GM12878 (cell line): ENCODE measurements at regions not wholly inside any gene's neighbourhood (a gene's known extent, or its start where the extent isn't known, plus 50 kb on each side); places are given as distances from the start of the nearest gene placed in this dataset.

Experiments
- ATAC-seq: fragments of 200-7000 bp; cut with Tn5 transposase; 3 replicates; pipeline ENCODE4 v1.9.1; 2020; ENCODE audit warnings: mild to moderate bottlenecking, moderate library complexity
- BruUV-seq: library from RNA; stranded (reverse); fragments of 400-500 nt; replicated peaks from 2 replicates; lab custom pipeline; 2021; lab: Mats Ljungman, UMichigan
- CTCF ChIA-PET: fragments of 300-600 bp; sonication (Branson Sonifier 250); formaldehyde crosslinking; extraction: SDS; loops from one replicate; lab custom pipeline; 2021; ENCODE audit warnings: inconsistent platforms; lab: Yijun Ruan, JAX
- POLR2A ChIA-PET: fragments of 350-600 bp; formaldehyde crosslinking; extraction: SDS; loops from one replicate; lab custom pipeline; 2021; ENCODE audit warnings: inconsistent platforms; lab: Charles Lee
- RAD21 ChIA-PET: fragments of 300-600 bp; sonication (Branson Sonifier 250); formaldehyde crosslinking; loops from one replicate; lab custom pipeline; 2023; ENCODE audit warnings: antibody characterized with exemption; ENCODE audit not compliant: unreplicated experiment; lab: Charles Lee
- SMC1A ChIA-PET: fragments of 300-600 bp; sonication (Branson Sonifier 250); formaldehyde crosslinking; loops from one replicate; lab custom pipeline; 2023; ENCODE audit not compliant: unreplicated experiment, uncharacterized antibody; lab: Charles Lee
- DNase-seq: peaks from one replicate; pipeline ENCODE4 v3.0.0-alpha.2; 2011; ENCODE audit warnings: low read depth, low spot score
- FAIRE-seq: peaks from 3 replicates; lab custom pipeline; 2011; peaks lifted over from hg19 to GRCh38; lab: Jason Lieb, UNC
- H2AFZ ChIP-seq: 2 replicates; pipeline ENCODE4 v1.6.0; 2011; ENCODE audit warnings: low read depth, low read length, control low read depth; ENCODE audit not compliant: control insufficient read depth
- H3K27ac ChIP-seq: 2 replicates; pipeline ENCODE4 v1.5.1; 2011; ENCODE audit warnings: control low read depth; ENCODE audit not compliant: control insufficient read depth, insufficient read depth
- H3K27me3 ChIP-seq, 2 experiments: replicated peaks in 1 of 2; 2 replicates each; pipeline versions ENCODE4 v1.6.0 to v1.6.1; 2011; ENCODE audit warnings: low read length in 1 of 2; ENCODE audit not compliant: control insufficient read depth in 2 of 2, insufficient read depth in 2 of 2
- H3K36me3 ChIP-seq, 2 experiments: 2 replicates each; pipeline ENCODE4 v1.5.1; 2011; ENCODE audit warnings: low read length in 1 of 2; ENCODE audit not compliant: control insufficient read depth in 2 of 2, insufficient read depth in 2 of 2
- H3K4me1 ChIP-seq: 2 replicates; pipeline ENCODE4 v1.6.1; 2011; ENCODE audit warnings: mild to moderate bottlenecking, low read length, moderate library complexity, mixed read lengths; ENCODE audit not compliant: control insufficient read depth, insufficient read depth
- H3K4me2 ChIP-seq: 2 replicates; pipeline ENCODE4 v1.6.0; 2011; ENCODE audit warnings: control low read depth; ENCODE audit not compliant: control insufficient read depth, insufficient read depth
- H3K4me3 ChIP-seq: fragments of 200-600 bp; sonication (generic); 2 replicates; pipeline ENCODE4 v1.5.1; 2016
- H3K79me2 ChIP-seq: 2 replicates; pipeline ENCODE4 v1.6.0; 2011; ENCODE audit warnings: low read length; ENCODE audit not compliant: control insufficient read depth, insufficient read depth
- H3K9ac ChIP-seq: 2 replicates; pipeline ENCODE4 v1.8.0; 2011; ENCODE audit warnings: low read length, control low read depth, mixed read lengths; ENCODE audit not compliant: control insufficient read depth, insufficient read depth
- H3K9me3 ChIP-seq: replicated peaks from 3 replicates; pipeline ENCODE4 v1.5.1; 2011; ENCODE audit warnings: mild to moderate bottlenecking, low read length; ENCODE audit not compliant: control insufficient read depth, insufficient read depth
- H4K20me1 ChIP-seq: 2 replicates; pipeline ENCODE4 v1.6.0; 2011; ENCODE audit not compliant: control insufficient read depth, insufficient read depth
- CHD2 ChIP-seq: IDR thresholded peaks from 2 replicates; pipeline ENCODE4 v1.6.1; 2011; ENCODE audit warnings: low read depth, low read length, improper control_type of control experiment, borderline replicate concordance
- ESRRA ChIP-seq: IDR thresholded peaks from 2 replicates; pipeline ENCODE4 v1.6.1; 2012; ENCODE audit warnings: mild to moderate bottlenecking, low read length, improper control_type of control experiment
- IRF4 ChIP-seq: IDR thresholded peaks from 2 replicates; pipeline ENCODE4 v1.6.1; 2011; ENCODE audit warnings: low read depth, low read length
- NR2C1 ChIP-seq: fragments of 450-650 bp; IDR thresholded peaks from 2 replicates; pipeline ENCODE4 v1.6.1; 2017; ENCODE audit warnings: antibody characterized with exemption, mild to moderate bottlenecking, moderate library complexity
- RELA ChIP-seq: fragments of 450-650 bp; IDR thresholded peaks from 2 replicates; pipeline ENCODE4 v1.8.0; 2014; ENCODE audit warnings: borderline replicate concordance; ENCODE audit not compliant: partially characterized antibody
- SREBF2 ChIP-seq: IDR thresholded peaks from 2 replicates; pipeline ENCODE4 v1.6.1; 2012; ENCODE audit warnings: mild to moderate bottlenecking, low read length
- ZSCAN29 ChIP-seq: fragments of 450-650 bp; IDR thresholded peaks from 2 replicates; pipeline ENCODE4 v1.6.1; 2017; ENCODE audit warnings: mild to moderate bottlenecking, moderate library complexity
- WGBS: methylation state at CpG from one replicate; pipeline ENCODE4 v1.1.6; 2016; ENCODE audit warnings: low lambda C conversion rate; ENCODE audit not compliant: insufficient replicate concordance, insufficient coverage; ENCODE audit errors: missing lambda C conversion rate; 5-methylcytosine and 5-hydroxymethylcytosine counted together
- in situ Hi-C: fragments of 300-500 bp; cut with MboI; formaldehyde crosslinking; loops from 9 replicates; pipeline ENCODE4 v1.14.3; 2018; ENCODE audit warnings: mixed read lengths
- intact Hi-C: fragments of 100-400 bp; cut with micrococcal nuclease; formaldehyde crosslinking; loops from one replicate; pipeline ENCODE4 v1.14.2; 2022; ENCODE audit not compliant: unreplicated experiment
- TF ChIP-seq, protein P1 (sequence below): IDR thresholded peaks from 2 replicates; pipeline ENCODE4 v1.6.1; 2012; ENCODE audit warnings: low read depth, low read length, improper control_type of control experiment
- TF ChIP-seq, protein P2 (sequence below): fragments of 150-350 bp; IDR thresholded peaks from 2 replicates; pipeline ENCODE4 v1.6.1; 2014; ENCODE audit warnings: mild to moderate bottlenecking, low read depth, low read length
- TF ChIP-seq, protein P3 (sequence below): fragments of 450-650 bp; IDR thresholded peaks from 2 replicates; pipeline ENCODE4 v1.6.1; 2017; ENCODE audit warnings: low read depth, mild to moderate bottlenecking, moderate library complexity
- TF ChIP-seq, protein P4 (sequence below): fragments of 450-650 bp; IDR thresholded peaks from 2 replicates; pipeline ENCODE4 v1.6.1; 2017; ENCODE audit warnings: mild to moderate bottlenecking, low read depth, inconsistent platforms; ENCODE audit not compliant: poor library complexity, severe bottlenecking

DNA sequence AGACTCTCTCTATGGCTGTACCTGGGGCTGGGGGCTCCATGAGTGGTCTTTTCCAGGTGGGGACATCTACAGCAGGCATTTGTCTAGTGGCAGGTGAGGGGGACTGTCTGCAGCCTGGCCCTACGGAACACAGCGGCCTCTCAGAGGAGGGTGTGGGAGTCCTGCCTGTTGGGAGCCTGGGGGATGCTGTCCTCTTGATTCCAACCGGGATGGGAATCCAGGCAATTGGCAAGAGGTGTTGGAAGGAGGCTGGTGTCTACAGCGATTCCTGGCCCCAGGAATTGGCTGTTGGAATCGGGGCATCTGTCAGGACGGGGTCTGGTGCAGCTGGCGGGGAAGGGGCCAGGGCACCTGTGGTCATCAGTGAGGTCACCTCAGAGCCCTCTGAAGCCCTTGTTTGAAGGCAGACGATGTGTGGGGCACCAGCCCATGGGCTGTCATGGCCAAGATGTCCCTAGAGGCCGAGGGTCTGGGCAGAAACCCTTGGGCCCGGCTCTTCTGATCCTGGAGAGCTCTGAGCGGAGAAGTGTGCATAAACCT, 386.3 kb downstream of the TMEM121 start (continued):
- TF ChIP-seq, protein P1, sequence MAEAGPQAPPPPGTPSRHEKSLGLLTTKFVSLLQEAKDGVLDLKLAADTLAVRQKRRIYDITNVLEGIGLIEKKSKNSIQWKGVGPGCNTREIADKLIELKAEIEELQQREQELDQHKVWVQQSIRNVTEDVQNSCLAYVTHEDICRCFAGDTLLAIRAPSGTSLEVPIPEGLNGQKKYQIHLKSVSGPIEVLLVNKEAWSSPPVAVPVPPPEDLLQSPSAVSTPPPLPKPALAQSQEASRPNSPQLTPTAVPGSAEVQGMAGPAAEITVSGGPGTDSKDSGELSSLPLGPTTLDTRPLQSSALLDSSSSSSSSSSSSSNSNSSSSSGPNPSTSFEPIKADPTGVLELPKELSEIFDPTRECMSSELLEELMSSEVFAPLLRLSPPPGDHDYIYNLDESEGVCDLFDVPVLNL: no peak
- TF ChIP-seq RELA (no peak), NR2C1 (no peak)

DNA sequence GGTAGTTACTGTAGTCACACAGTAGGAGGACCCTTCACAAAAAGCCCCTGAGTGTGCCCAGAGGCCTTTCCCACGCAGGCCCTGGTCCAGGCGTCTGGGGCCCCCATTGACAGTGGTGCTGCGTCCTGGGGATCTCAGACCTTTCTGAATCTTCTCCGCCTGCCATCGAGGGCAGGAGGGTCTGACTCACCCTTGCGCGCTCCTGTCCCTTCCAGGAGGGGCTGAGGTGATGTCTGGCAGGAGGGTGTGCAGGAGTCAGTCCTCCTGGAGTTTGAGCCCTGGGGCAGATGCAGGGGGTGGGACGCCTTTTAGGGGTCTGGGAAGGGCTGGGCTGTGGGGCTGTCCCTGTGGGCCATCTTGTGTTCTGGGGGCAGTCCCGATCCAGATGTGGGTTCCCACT, 386.8 kb downstream of the TMEM121 start:
- ChIA-PET SMC1A (no interaction called here), CTCF (no interaction called here)
- TF ChIP-seq ZSCAN29 (no peak), CHD2 (no peak), IRF4 (no peak), ESRRA (no peak), SREBF2 (no peak)
- TF ChIP-seq, protein P2, sequence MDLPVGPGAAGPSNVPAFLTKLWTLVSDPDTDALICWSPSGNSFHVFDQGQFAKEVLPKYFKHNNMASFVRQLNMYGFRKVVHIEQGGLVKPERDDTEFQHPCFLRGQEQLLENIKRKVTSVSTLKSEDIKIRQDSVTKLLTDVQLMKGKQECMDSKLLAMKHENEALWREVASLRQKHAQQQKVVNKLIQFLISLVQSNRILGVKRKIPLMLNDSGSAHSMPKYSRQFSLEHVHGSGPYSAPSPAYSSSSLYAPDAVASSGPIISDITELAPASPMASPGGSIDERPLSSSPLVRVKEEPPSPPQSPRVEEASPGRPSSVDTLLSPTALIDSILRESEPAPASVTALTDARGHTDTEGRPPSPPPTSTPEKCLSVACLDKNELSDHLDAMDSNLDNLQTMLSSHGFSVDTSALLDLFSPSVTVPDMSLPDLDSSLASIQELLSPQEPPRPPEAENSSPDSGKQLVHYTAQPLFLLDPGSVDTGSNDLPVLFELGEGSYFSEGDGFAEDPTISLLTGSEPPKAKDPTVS: no peak
- TF ChIP-seq, protein P3, sequence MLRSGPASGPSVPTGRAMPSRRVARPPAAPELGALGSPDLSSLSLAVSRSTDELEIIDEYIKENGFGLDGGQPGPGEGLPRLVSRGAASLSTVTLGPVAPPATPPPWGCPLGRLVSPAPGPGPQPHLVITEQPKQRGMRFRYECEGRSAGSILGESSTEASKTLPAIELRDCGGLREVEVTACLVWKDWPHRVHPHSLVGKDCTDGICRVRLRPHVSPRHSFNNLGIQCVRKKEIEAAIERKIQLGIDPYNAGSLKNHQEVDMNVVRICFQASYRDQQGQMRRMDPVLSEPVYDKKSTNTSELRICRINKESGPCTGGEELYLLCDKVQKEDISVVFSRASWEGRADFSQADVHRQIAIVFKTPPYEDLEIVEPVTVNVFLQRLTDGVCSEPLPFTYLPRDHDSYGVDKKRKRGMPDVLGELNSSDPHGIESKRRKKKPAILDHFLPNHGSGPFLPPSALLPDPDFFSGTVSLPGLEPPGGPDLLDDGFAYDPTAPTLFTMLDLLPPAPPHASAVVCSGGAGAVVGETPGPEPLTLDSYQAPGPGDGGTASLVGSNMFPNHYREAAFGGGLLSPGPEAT: no peak
- TF ChIP-seq, protein P4, sequence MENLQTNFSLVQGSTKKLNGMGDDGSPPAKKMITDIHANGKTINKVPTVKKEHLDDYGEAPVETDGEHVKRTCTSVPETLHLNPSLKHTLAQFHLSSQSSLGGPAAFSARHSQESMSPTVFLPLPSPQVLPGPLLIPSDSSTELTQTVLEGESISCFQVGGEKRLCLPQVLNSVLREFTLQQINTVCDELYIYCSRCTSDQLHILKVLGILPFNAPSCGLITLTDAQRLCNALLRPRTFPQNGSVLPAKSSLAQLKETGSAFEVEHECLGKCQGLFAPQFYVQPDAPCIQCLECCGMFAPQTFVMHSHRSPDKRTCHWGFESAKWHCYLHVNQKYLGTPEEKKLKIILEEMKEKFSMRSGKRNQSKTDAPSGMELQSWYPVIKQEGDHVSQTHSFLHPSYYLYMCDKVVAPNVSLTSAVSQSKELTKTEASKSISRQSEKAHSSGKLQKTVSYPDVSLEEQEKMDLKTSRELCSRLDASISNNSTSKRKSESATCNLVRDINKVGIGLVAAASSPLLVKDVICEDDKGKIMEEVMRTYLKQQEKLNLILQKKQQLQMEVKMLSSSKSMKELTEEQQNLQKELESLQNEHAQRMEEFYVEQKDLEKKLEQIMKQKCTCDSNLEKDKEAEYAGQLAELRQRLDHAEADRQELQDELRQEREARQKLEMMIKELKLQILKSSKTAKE: no peak

More for the DNA sequence above, 386.8 kb downstream of the TMEM121 start:
- ChIA-PET RAD21 (no interaction called here), POLR2A (no interaction called here)
- in situ Hi-C loops (no loop called here), intact Hi-C loops (no loop called here)
- Histone ChIP-seq H3K27ac (no peak overlapping the region), H2AFZ (no peak overlapping the region), H3K79me2 (peaks cover 46% of the 10 kb centered on the region), H3K4me2 (no peak overlapping the region), H3K9ac (no peak overlapping the region), H3K36me3 (no peaks in the 10 kb centered on the region), H4K20me1 (no peaks in the 10 kb centered on the region), H3K27me3 (no peaks in the 10 kb centered on the region), H3K9me3 (no peaks in the 10 kb centered on the region), H3K4me3 (no peak overlapping the region), H3K4me1 (no peaks in the 10 kb centered on the region)
- no peak for FAIRE-seq
- no CpG with 5 or more reads among the region's 9 CpGs for WGBS
- ATAC-seq: no peak
- no peak for DNase-seq
- no TSS peak for BruUV-seq
